ENCODE measurements at regions not wholly inside any gene's neighbourhood (a gene's known extent, or its start where the extent isn't known, plus 50 kb on each side); places are given as distances from the start of the nearest gene placed in this dataset.

DNA sequence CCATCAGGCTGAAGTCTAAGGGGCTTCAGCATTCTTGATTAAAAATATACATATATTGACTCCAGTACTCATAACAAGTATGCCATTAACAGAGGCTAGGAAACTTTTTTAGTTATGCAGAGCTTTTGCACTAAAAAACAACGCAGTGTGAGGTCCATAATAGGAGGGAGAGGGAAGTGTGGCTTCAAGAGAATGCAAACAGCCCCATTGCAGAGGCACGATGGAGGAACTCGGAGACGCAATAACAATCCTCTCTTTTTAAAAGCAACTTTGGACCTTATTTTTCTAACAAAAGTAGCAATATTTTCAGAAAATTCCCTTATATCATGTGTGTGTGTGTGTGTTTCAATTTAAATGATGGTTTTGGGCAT is 150.0 kb upstream of the PTCH1 start:
- Histone ChIP-seq H4K20me1 (ENCODE audit: low read depth, low read length) (no peaks in the 10 kb centered on the region), H3F3A (ENCODE audit: insufficient read depth) (no peaks in the 10 kb centered on the region), H3K4me3 (ENCODE audit: insufficient read depth, low read length, poor library complexity, severe bottlenecking) (no peak overlapping the region), H3K27ac (ENCODE audit: low read depth, low read length) (no peak overlapping the region), H3K9me2 (replicated peaks; ENCODE audit: insufficient read depth, low read length) (no peaks in the 10 kb centered on the region), H2AFZ (ENCODE audit: low read depth, low read length, severe bottlenecking) (no peak overlapping the region), H3K79me2 (ENCODE audit: insufficient read depth, low read length) (no peaks in the 10 kb centered on the region), H3K27me3 (ENCODE audit: low read length) (no peaks in the 10 kb centered on the region), H3K4me2 (ENCODE audit: low read depth, low read length, poor library complexity, severe bottlenecking) (no peak overlapping the region), H3K9me3 (ENCODE audit: insufficient read depth, low read length) (no peaks in the 10 kb centered on the region), H3K9ac (ENCODE audit: low read length) (no peak overlapping the region), H3K36me3 (ENCODE audit: low read length) (no peaks in the 10 kb centered on the region)
- no peak for TF ChIP-seq EZH2phosphoT487 (conservative IDR thresholded peaks at IDR 0.05; ENCODE audit: low read length)
- TF ChIP-seq, protein P1, sequence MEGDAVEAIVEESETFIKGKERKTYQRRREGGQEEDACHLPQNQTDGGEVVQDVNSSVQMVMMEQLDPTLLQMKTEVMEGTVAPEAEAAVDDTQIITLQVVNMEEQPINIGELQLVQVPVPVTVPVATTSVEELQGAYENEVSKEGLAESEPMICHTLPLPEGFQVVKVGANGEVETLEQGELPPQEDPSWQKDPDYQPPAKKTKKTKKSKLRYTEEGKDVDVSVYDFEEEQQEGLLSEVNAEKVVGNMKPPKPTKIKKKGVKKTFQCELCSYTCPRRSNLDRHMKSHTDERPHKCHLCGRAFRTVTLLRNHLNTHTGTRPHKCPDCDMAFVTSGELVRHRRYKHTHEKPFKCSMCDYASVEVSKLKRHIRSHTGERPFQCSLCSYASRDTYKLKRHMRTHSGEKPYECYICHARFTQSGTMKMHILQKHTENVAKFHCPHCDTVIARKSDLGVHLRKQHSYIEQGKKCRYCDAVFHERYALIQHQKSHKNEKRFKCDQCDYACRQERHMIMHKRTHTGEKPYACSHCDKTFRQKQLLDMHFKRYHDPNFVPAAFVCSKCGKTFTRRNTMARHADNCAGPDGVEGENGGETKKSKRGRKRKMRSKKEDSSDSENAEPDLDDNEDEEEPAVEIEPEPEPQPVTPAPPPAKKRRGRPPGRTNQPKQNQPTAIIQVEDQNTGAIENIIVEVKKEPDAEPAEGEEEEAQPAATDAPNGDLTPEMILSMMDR (IDR thresholded peaks at IDR 0.05; ENCODE audit: insufficient read depth, low read length, poor library complexity, severe bottlenecking), result no peak

- Histone ChIP-seq H3K27me3 (ENCODE audit: low read length) (no peaks in the 10 kb centered on the region), H3K36me3 (ENCODE audit: low read length) (no peaks in the 10 kb centered on the region), H2AFZ (ENCODE audit: low read depth, low read length, severe bottlenecking) (no peak overlapping the region), H3K27ac (ENCODE audit: low read depth, low read length) (no peak overlapping the region), H3K9me2 (replicated peaks; ENCODE audit: insufficient read depth, low read length) (no peaks in the 10 kb centered on the region), H3K4me2 (ENCODE audit: low read depth, low read length, poor library complexity, severe bottlenecking) (no peak overlapping the region), H3K9me3 (ENCODE audit: insufficient read depth, low read length) (no peaks in the 10 kb centered on the region), H3K79me2 (ENCODE audit: insufficient read depth, low read length) (no peaks in the 10 kb centered on the region), H4K20me1 (ENCODE audit: low read depth, low read length) (no peaks in the 10 kb centered on the region), H3K4me3 (ENCODE audit: insufficient read depth, low read length, poor library complexity, severe bottlenecking) (no peak overlapping the region), H3K9ac (ENCODE audit: low read length) (no peak overlapping the region), H3F3A (ENCODE audit: insufficient read depth) (no peaks in the 10 kb centered on the region)
- TF ChIP-seq EZH2phosphoT487 (conservative IDR thresholded peaks at IDR 0.05; ENCODE audit: low read length), result no peak
Observed at GRCh38 chr9:95666096-95666784, 149.5 kb upstream of the PTCH1 start.

DNA sequence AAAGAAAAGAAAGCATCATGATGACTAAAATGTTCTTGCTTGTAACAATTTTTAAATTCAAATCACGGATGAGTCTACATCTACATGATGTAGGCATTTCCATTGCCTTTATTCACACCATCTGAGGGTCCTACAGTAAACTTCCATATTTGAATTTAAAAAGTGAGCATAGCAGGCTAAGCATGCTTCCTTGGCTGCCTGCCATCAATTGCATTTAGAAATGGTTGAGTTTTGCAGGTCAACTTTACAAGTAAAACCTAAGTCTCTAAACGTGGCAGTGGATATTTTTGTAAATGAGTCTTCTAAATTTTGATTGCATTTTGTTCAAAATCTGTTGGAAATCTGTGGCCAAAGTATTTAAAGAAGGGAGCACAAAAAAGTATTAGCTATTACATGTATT is 136.5 kb upstream of the PTCH1 start:
- H3K9ac ChIP-seq (ENCODE audit: low read length), result no peak overlapping the region
- TF ChIP-seq, protein P1 (IDR thresholded peaks at IDR 0.05; ENCODE audit: insufficient read depth, low read length, poor library complexity, severe bottlenecking), result no peak
- no peak for TF ChIP-seq EZH2phosphoT487 (conservative IDR thresholded peaks at IDR 0.05; ENCODE audit: low read length)
- no peaks in the 10 kb centered on the region for H3K9me2 ChIP-seq (replicated peaks; ENCODE audit: insufficient read depth, low read length)
- H2AFZ ChIP-seq (ENCODE audit: low read depth, low read length, severe bottlenecking), result no peak overlapping the region
- H3K4me2 ChIP-seq (ENCODE audit: low read depth, low read length, poor library complexity, severe bottlenecking), result no peak overlapping the region
- H3K27me3 ChIP-seq (ENCODE audit: low read length), result no peaks in the 10 kb centered on the region; the same call in 1 of the 2 replicates
- no peaks in the 10 kb centered on the region for H3K9me3 ChIP-seq (ENCODE audit: insufficient read depth, low read length)
- H3K36me3 ChIP-seq (ENCODE audit: low read length), result no peaks in the 10 kb centered on the region
- H3K4me3 ChIP-seq (ENCODE audit: insufficient read depth, low read length, poor library complexity, severe bottlenecking), result no peak overlapping the region
- H4K20me1 ChIP-seq (ENCODE audit: low read depth, low read length), result no peaks in the 10 kb centered on the region
- H3K27ac ChIP-seq (ENCODE audit: low read depth, low read length), result no peak overlapping the region
- H3F3A ChIP-seq (ENCODE audit: insufficient read depth), result no peaks in the 10 kb centered on the region
- H3K79me2 ChIP-seq (ENCODE audit: insufficient read depth, low read length), result no peaks in the 10 kb centered on the region

DNA sequence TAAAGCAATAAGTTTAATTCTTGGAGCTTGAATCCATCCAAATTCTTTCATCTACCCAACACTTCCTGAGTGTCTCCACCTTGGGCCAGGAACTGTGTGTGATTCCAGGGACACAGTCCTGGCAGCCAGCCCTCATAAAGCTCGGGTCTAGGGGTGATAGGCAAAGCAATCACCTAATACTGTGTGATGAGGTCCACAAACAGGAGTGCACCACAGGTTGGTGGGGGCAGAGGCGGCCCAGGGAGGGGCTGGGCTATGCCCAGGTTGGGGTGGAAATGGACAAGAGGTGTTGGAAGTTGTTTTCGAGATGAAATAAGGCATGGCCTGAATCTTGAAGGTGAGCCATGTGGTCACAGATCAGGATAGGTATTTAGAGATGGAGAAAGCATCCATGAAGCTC is 133.9 kb upstream of the PTCH1 start:
- no peaks in the 10 kb centered on the region; the same call in 1 of the 2 replicates for H3K27me3 ChIP-seq (ENCODE audit: low read length)
- no peaks in the 10 kb centered on the region for H3K79me2 ChIP-seq (ENCODE audit: insufficient read depth, low read length)
- no peaks in the 10 kb centered on the region for H4K20me1 ChIP-seq (ENCODE audit: low read depth, low read length)
- H3F3A ChIP-seq (ENCODE audit: insufficient read depth), result no peaks in the 10 kb centered on the region
- TF ChIP-seq, protein P1 (IDR thresholded peaks at IDR 0.05; ENCODE audit: insufficient read depth, low read length, poor library complexity, severe bottlenecking), result no peak
- TF ChIP-seq EZH2phosphoT487 (conservative IDR thresholded peaks at IDR 0.05; ENCODE audit: low read length), result no peak
- H3K9me3 ChIP-seq (ENCODE audit: insufficient read depth, low read length), result no peaks in the 10 kb centered on the region
- H3K4me2 ChIP-seq (ENCODE audit: low read depth, low read length, poor library complexity, severe bottlenecking), result no peak overlapping the region
- no peak overlapping the region for H3K4me3 ChIP-seq (ENCODE audit: insufficient read depth, low read length, poor library complexity, severe bottlenecking)
- no peak overlapping the region for H2AFZ ChIP-seq (ENCODE audit: low read depth, low read length, severe bottlenecking)
- H3K27ac ChIP-seq (ENCODE audit: low read depth, low read length), result no peak overlapping the region
- H3K36me3 ChIP-seq (ENCODE audit: low read length), result no peaks in the 10 kb centered on the region
- no peak overlapping the region for H3K9ac ChIP-seq (ENCODE audit: low read length)
- no peaks in the 10 kb centered on the region for H3K9me2 ChIP-seq (replicated peaks; ENCODE audit: insufficient read depth, low read length)

Measured in SU-DHL-6 (cell line).